ENCODE measurements at regions not wholly inside any gene's neighbourhood (a gene's known extent, or its start where the extent isn't known, plus 50 kb on each side); places are given as distances from the start of the nearest gene placed in this dataset.

- H3K27ac ChIP-seq (ENCODE audit: low read length), result no peak overlapping the region
- no peak overlapping the region for H3K9ac ChIP-seq (ENCODE audit: low read length in 2 of 2)
- no peaks in the 10 kb centered on the region for H3K4me1 ChIP-seq (ENCODE audit: control insufficient read depth, insufficient read depth, low read length)
- H3K27me3 ChIP-seq (ENCODE audit: control insufficient read depth in 1 of 2, insufficient read depth in 2 of 2, low read length in 2 of 2), result no peaks in the 10 kb centered on the region
- H3K36me3 ChIP-seq (ENCODE audit: control insufficient read depth in 2 of 2, insufficient read depth in 2 of 2, low read length in 2 of 2), result no peaks in the 10 kb centered on the region
- peak overlapping the region in 1 of 2 donors; percentile 35 for H3K4me3 ChIP-seq (ENCODE audit: low read length in 2 of 2)
- H3K9me3 ChIP-seq (ENCODE audit: control insufficient read depth in 2 of 2, low read length in 2 of 2), result no peaks in the 10 kb centered on the region
These were observed 192.6 kb upstream of the CCDC196 start for GRCh38 chr14:66293533-66294105.

DNA sequence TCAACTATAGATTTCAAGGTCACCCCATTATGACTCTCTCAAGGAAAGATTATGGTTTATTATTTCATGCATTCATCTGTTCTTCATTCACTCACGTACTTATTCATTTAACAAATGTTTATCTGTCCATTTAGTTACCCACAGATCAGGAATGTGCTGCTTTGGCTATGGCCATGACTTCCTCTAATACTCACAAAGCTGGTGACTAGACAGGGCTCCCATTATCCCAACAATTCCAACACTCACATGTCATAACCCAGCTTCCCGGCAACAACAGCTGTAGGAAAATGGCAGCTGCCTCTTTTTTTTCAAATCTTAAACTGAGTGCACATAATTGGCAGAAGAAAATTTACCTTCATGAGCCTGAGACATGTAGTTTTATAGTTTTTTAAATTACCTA lies 190.8 kb upstream of the CCDC196 start:
- Histone ChIP-seq H3K9me3 (ENCODE audit: control insufficient read depth in 2 of 2, low read length in 2 of 2) (no peaks in the 10 kb centered on the region), H3K4me1 (ENCODE audit: control insufficient read depth, insufficient read depth, low read length) (no peaks in the 10 kb centered on the region), H3K9ac (ENCODE audit: low read length in 2 of 2) (no peak overlapping the region), H3K4me3 (ENCODE audit: low read length in 2 of 2) (no peak overlapping the region), H3K27ac (ENCODE audit: low read length) (no peak overlapping the region), H3K27me3 (ENCODE audit: control insufficient read depth in 1 of 2, insufficient read depth in 2 of 2, low read length in 2 of 2) (no peaks in the 10 kb centered on the region), H3K36me3 (ENCODE audit: control insufficient read depth in 2 of 2, insufficient read depth in 2 of 2, low read length in 2 of 2) (no peaks in the 10 kb centered on the region)

GRCh38 chr14:66300886-66301285 lies 185.3 kb upstream of the CCDC196 start:
- H3K9me3 ChIP-seq (ENCODE audit: control insufficient read depth in 2 of 2, low read length in 2 of 2), result no peaks in the 10 kb centered on the region
- H3K27ac ChIP-seq (ENCODE audit: low read length), result no peak overlapping the region
- no peak overlapping the region for H3K4me3 ChIP-seq (ENCODE audit: low read length in 2 of 2)
- no peaks in the 10 kb centered on the region for H3K4me1 ChIP-seq (ENCODE audit: control insufficient read depth, insufficient read depth, low read length)
- no peak overlapping the region for H3K9ac ChIP-seq (ENCODE audit: low read length in 2 of 2)
- no peaks in the 10 kb centered on the region for H3K36me3 ChIP-seq (ENCODE audit: control insufficient read depth in 2 of 2, insufficient read depth in 2 of 2, low read length in 2 of 2)
- no peaks in the 10 kb centered on the region for H3K27me3 ChIP-seq (ENCODE audit: control insufficient read depth in 1 of 2, insufficient read depth in 2 of 2, low read length in 2 of 2)

DNA sequence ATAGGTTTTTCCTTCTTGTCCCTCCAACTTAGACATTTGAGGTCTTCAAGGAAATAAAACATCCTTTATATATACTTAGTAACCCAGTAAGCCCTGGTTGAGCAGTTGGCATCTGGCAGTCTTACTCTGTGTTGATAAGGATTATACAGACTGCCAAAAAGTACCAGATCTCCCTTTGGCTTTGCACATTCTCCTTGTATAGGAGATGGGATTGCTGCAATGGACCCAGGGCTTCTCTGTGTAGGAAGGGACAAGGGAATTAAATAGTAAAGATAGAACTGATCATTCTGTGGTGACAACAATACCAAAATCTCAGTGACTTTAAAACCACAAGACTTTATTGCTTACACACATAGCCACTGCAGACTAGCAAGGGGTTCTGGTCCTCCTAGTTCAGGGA lies 180.1 kb upstream of the CCDC196 start:
- Histone ChIP-seq H3K4me1 (ENCODE audit: control insufficient read depth, insufficient read depth, low read length) (no peaks in the 10 kb centered on the region), H3K9me3 (ENCODE audit: control insufficient read depth in 2 of 2, low read length in 2 of 2) (no peaks in the 10 kb centered on the region), H3K27ac (ENCODE audit: low read length) (no peak overlapping the region), H3K36me3 (ENCODE audit: control insufficient read depth in 2 of 2, insufficient read depth in 2 of 2, low read length in 2 of 2) (no peaks in the 10 kb centered on the region), H3K9ac (ENCODE audit: low read length in 2 of 2) (no peak overlapping the region), H3K27me3 (ENCODE audit: control insufficient read depth in 1 of 2, insufficient read depth in 2 of 2, low read length in 2 of 2) (no peaks in the 10 kb centered on the region), H3K4me3 (ENCODE audit: low read length in 2 of 2) (no peak overlapping the region)

DNA sequence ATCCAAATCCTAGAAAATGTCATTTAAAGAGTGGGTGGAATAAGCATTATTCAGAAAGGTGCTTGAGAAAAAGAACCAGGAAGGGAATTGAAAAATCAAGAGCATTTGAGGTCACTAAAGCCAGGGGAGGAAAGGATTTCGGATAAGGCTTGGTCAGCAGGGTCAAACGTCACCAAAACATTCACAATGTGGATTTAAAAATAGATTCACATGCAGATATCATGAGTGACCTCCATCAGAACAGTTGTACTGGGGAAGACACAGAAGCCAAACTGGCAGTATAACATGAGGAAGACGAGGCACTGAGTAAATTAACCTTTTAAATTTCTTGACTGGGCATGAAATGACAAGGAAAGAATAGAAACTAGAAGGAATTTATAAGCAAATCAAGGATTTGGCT lies 175.1 kb upstream of the CCDC196 start:
- Histone ChIP-seq H3K27ac (ENCODE audit: low read length) (no peak overlapping the region), H3K27me3 (ENCODE audit: control insufficient read depth in 1 of 2, insufficient read depth in 2 of 2, low read length in 2 of 2) (no peaks in the 10 kb centered on the region), H3K9me3 (ENCODE audit: control insufficient read depth in 2 of 2, low read length in 2 of 2) (no peaks in the 10 kb centered on the region), H3K36me3 (ENCODE audit: control insufficient read depth in 2 of 2, insufficient read depth in 2 of 2, low read length in 2 of 2) (no peaks in the 10 kb centered on the region), H3K4me3 (ENCODE audit: low read length in 2 of 2) (no peak overlapping the region), H3K4me1 (ENCODE audit: control insufficient read depth, insufficient read depth, low read length) (no peaks in the 10 kb centered on the region), H3K9ac (ENCODE audit: low read length in 2 of 2) (no peak overlapping the region)

GRCh38 chr14:66311990-66312389 lies 174.2 kb upstream of the CCDC196 start:
- Histone ChIP-seq H3K4me3 (ENCODE audit: low read length in 2 of 2) (no peak overlapping the region), H3K9me3 (ENCODE audit: control insufficient read depth in 2 of 2, low read length in 2 of 2) (peaks cover 0 to 1% of the 10 kb centered on the region in 2 donors), H3K27ac (ENCODE audit: low read length) (no peak overlapping the region), H3K36me3 (ENCODE audit: control insufficient read depth in 2 of 2, insufficient read depth in 2 of 2, low read length in 2 of 2) (no peaks in the 10 kb centered on the region), H3K4me1 (ENCODE audit: control insufficient read depth, insufficient read depth, low read length) (no peaks in the 10 kb centered on the region), H3K9ac (ENCODE audit: low read length in 2 of 2) (no peak overlapping the region), H3K27me3 (ENCODE audit: control insufficient read depth in 1 of 2, insufficient read depth in 2 of 2, low read length in 2 of 2) (no peaks in the 10 kb centered on the region)

- H3K9me3 ChIP-seq (ENCODE audit: control insufficient read depth in 2 of 2, low read length in 2 of 2), result peaks cover 0 to 3% of the 10 kb centered on the region in 2 donors
- H3K27ac ChIP-seq (ENCODE audit: low read length), result no peak overlapping the region
- no peak overlapping the region for H3K4me3 ChIP-seq (ENCODE audit: low read length in 2 of 2)
- no peaks in the 10 kb centered on the region for H3K36me3 ChIP-seq (ENCODE audit: control insufficient read depth in 2 of 2, insufficient read depth in 2 of 2, low read length in 2 of 2)
- H3K27me3 ChIP-seq (ENCODE audit: control insufficient read depth in 1 of 2, insufficient read depth in 2 of 2, low read length in 2 of 2), result no peaks in the 10 kb centered on the region
- H3K9ac ChIP-seq (ENCODE audit: low read length in 2 of 2), result no peak overlapping the region
- no peaks in the 10 kb centered on the region for H3K4me1 ChIP-seq (ENCODE audit: control insufficient read depth, insufficient read depth, low read length)
These were observed 173.7 kb upstream of the CCDC196 start for GRCh38 chr14:66312451-66312850.

GRCh38 chr14:66315098-66315497 lies 171.1 kb upstream of the CCDC196 start:
- Histone ChIP-seq H3K36me3 (ENCODE audit: control insufficient read depth in 2 of 2, insufficient read depth in 2 of 2, low read length in 2 of 2) (no peaks in the 10 kb centered on the region), H3K9me3 (ENCODE audit: control insufficient read depth in 2 of 2, low read length in 2 of 2) (peaks cover 0 to 3% of the 10 kb centered on the region in 2 donors), H3K9ac (ENCODE audit: low read length in 2 of 2) (no peak overlapping the region), H3K27me3 (ENCODE audit: control insufficient read depth in 1 of 2, insufficient read depth in 2 of 2, low read length in 2 of 2) (no peaks in the 10 kb centered on the region), H3K4me3 (ENCODE audit: low read length in 2 of 2) (no peak overlapping the region), H3K27ac (ENCODE audit: low read length) (no peak overlapping the region), H3K4me1 (ENCODE audit: control insufficient read depth, insufficient read depth, low read length) (no peaks in the 10 kb centered on the region)

DNA sequence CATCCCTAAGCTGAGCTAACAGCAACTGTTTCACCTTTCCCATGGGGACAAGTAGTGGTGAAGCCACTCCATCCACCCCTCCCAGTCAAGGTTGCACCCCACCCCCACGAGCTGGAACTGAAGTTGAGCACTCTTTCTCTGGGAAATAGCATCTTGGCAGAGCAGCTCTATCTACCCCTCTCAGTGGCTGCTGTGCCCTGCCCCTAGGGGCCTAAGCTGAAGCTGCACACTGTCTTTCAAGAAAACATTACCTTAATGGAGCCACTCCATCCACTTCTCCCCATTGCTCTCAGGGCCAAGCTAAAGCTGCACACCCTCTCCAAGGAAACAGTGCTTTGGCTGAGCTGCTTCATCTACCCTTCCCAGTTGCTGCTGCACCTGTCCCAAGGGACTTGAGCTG lies 170.6 kb upstream of the CCDC196 start:
- Histone ChIP-seq H3K27me3 (ENCODE audit: control insufficient read depth in 1 of 2, insufficient read depth in 2 of 2, low read length in 2 of 2) (no peaks in the 10 kb centered on the region), H3K36me3 (ENCODE audit: control insufficient read depth in 2 of 2, insufficient read depth in 2 of 2, low read length in 2 of 2) (no peaks in the 10 kb centered on the region), H3K4me1 (ENCODE audit: control insufficient read depth, insufficient read depth, low read length) (no peaks in the 10 kb centered on the region), H3K4me3 (ENCODE audit: low read length in 2 of 2) (no peak overlapping the region), H3K27ac (ENCODE audit: low read length) (no peak overlapping the region), H3K9me3 (ENCODE audit: control insufficient read depth in 2 of 2, low read length in 2 of 2) (peaks cover 0 to 3% of the 10 kb centered on the region in 2 donors), H3K9ac (ENCODE audit: low read length in 2 of 2) (no peak overlapping the region)

- Histone ChIP-seq H3K27ac (ENCODE audit: low read length) (no peak overlapping the region), H3K4me1 (ENCODE audit: control insufficient read depth, insufficient read depth, low read length) (no peaks in the 10 kb centered on the region), H3K9me3 (ENCODE audit: control insufficient read depth in 2 of 2, low read length in 2 of 2) (no peaks in the 10 kb centered on the region), H3K9ac (ENCODE audit: low read length in 2 of 2) (no peak overlapping the region), H3K27me3 (ENCODE audit: control insufficient read depth in 1 of 2, insufficient read depth in 2 of 2, low read length in 2 of 2) (no peaks in the 10 kb centered on the region), H3K36me3 (ENCODE audit: control insufficient read depth in 2 of 2, insufficient read depth in 2 of 2, low read length in 2 of 2) (no peaks in the 10 kb centered on the region), H3K4me3 (ENCODE audit: low read length in 2 of 2) (no peak overlapping the region)
These were observed 163.6 kb upstream of the CCDC196 start for GRCh38 chr14:66322564-66322963.

GRCh38 chr14:66330228-66330627 lies 155.9 kb upstream of the CCDC196 start:
- H3K36me3 ChIP-seq (ENCODE audit: control insufficient read depth in 2 of 2, insufficient read depth in 2 of 2, low read length in 2 of 2), result no peaks in the 10 kb centered on the region
- H3K4me1 ChIP-seq (ENCODE audit: control insufficient read depth, insufficient read depth, low read length), result no peaks in the 10 kb centered on the region
- H3K27me3 ChIP-seq (ENCODE audit: control insufficient read depth in 1 of 2, insufficient read depth in 2 of 2, low read length in 2 of 2), result no peaks in the 10 kb centered on the region
- no peaks in the 10 kb centered on the region for H3K9me3 ChIP-seq (ENCODE audit: control insufficient read depth in 2 of 2, low read length in 2 of 2)
- H3K9ac ChIP-seq (ENCODE audit: low read length in 2 of 2), result no peak overlapping the region
- no peak overlapping the region for H3K27ac ChIP-seq (ENCODE audit: low read length)
- H3K4me3 ChIP-seq (ENCODE audit: low read length in 2 of 2), result no peak overlapping the region
